Transverse colon (tissue), 4 donors: ENCODE measurements at regions not wholly inside any gene's neighbourhood (a gene's known extent, or its start where the extent isn't known, plus 50 kb on each side); places are given as distances from the start of the nearest gene placed in this dataset.

Experiments used
- DNase-seq: peaks from one replicate; pipeline ENCODE4 v3.0.0-alpha.2; 2019
- H3K27ac ChIP-seq, 4 donors: fragments of 200-600 bp; sonication (generic); 2 replicates each; pipeline ENCODE4 v1.5.1; 2016 to 2018; ENCODE audit warnings: inconsistent platforms in 4 of 4
- H3K27me3 ChIP-seq: fragments of 200-600 bp; sonication (generic); 2 replicates; pipeline ENCODE4 v1.5.1; 2017; ENCODE audit warnings: inconsistent platforms
- H3K36me3 ChIP-seq, 4 donors: fragments of 200-600 bp; sonication (generic); 2 replicates each; pipeline ENCODE4 v1.5.1; 2017 to 2019; ENCODE audit warnings: inconsistent platforms in 4 of 4
- H3K4me1 ChIP-seq, 4 donors: fragments of 200-600 bp; sonication (generic); 2 replicates each; pipeline ENCODE4 v1.5.1; 2017 to 2020; ENCODE audit warnings: inconsistent platforms in 4 of 4
- H3K4me3 ChIP-seq, 4 donors: fragments of 200-600 bp; sonication (generic); 1 replicate in 1 of 4; 2 replicates in 3 of 4; pipeline versions ENCODE4 v1.5.1 to v1.6.1; 2017 to 2019; ENCODE audit warnings: inconsistent platforms in 4 of 4
- H3K9me3 ChIP-seq, 2 donors: fragments of 200-600 bp; sonication (generic); 2 replicates each; pipeline ENCODE4 v1.5.1; 2017 to 2019; ENCODE audit warnings: inconsistent platforms in 2 of 2
- CTCF ChIP-seq, 5 experiments: fragments of 200-600 bp in 3 of 5; fragments of 450-650 bp in 2 of 5; sonication (generic) in 3 of 5; IDR thresholded peaks; 1 replicate in 2 of 5; 2 replicates in 3 of 5; pipeline ENCODE4 v1.5.1; 2016 to 2017; ENCODE audit warnings: antibody characterized with exemption in 5 of 5, inconsistent platforms in 3 of 5, mild to moderate bottlenecking in 2 of 5, moderate library complexity in 1 of 5
- EP300 ChIP-seq: sonication (generic); formaldehyde crosslinking; IDR thresholded peaks from one replicate; pipeline ENCODE4 v1.6.1; 2017; ENCODE audit warnings: antibody characterized with exemption, low read depth
- POLR2A ChIP-seq: fragments of 450-650 bp; IDR thresholded peaks from one replicate; pipeline ENCODE4 v1.6.1; 2016; ENCODE audit warnings: antibody characterized with exemption, mild to moderate bottlenecking, moderate library complexity
- POLR2AphosphoS5 ChIP-seq, 3 donors: sonication (generic); formaldehyde crosslinking; IDR thresholded peaks; one replicate each; pipeline ENCODE4 v1.6.1; 2016; ENCODE audit warnings: antibody characterized with exemption in 3 of 3
- WGBS, 2 donors: methylation state at CpG; one replicate each; pipeline ENCODE4 v1.1.5; 2018; ENCODE audit warnings: low coverage in 1 of 2; 5-methylcytosine and 5-hydroxymethylcytosine counted together
- in situ Hi-C, 4 donors: fragments of 200-750 bp; cut with MboI; loops; one replicate each; pipeline versions ENCODE4 v1.15.0 to v1.15.1; 2017; ENCODE audit warnings: low sequenced_read_pairs in 3 of 4, low pct_ligation_motif_present in 1 of 4, low pct_unique_long_range_greater_than_20kb in 1 of 4
- intact Hi-C: fragments of 100-400 bp; cut with DNase I; formaldehyde crosslinking; loops from one replicate; pipeline ENCODE4 v1.15.1; 2023; ENCODE audit warnings: low total_unique reads

DNA sequence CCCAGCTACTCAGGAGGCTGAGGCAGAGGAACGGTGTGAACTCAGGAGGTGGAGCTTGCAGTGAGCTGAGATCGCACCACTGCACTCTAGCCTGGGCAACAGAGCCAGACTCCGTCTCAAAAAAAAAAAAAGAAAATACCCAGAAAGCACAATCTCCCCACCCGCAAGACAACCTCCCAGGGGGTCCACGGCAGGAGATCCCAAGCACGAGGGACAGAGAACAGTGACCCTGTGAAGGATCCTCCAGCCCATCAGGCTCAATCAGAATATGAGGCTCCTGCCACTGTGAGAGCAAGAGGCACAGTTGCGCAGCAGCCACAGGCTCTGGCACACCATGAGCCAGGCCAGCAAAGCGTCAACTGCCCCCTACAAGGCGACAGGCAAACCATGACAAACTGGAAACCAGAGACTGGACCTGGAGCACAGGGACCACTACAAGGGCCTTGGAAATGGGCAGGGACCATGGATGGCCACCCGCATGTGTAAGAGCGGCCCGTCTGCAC lies 164.8 kb upstream of the GRK3 start:
- Histone ChIP-seq H3K36me3 (no peaks in the 10 kb centered on the region), H3K9me3 (no peaks in the 10 kb centered on the region), H3K27ac (no peak overlapping the region), H3K27me3 (no peaks in the 10 kb centered on the region), H3K4me1 (peaks cover 17 to 70% (median 45%) of the 10 kb centered on the region in 4 donors), H3K4me3 (no peak overlapping the region)
- in situ Hi-C loops (no loop called here), intact Hi-C loops (no loop called here)
- no peak for DNase-seq
- TF ChIP-seq CTCF (IDR thresholded peaks at IDR 0.05), result no peak
- TF ChIP-seq EP300, result no peak
- no peak for TF ChIP-seq POLR2AphosphoS5 (IDR thresholded peaks at IDR 0.05)
- no peak for TF ChIP-seq POLR2A
- WGBS, 2 donors, result 94 to 100% methylated on average over 3 to 12 of the region's 12 CpGs

- WGBS, 2 donors, result 64% methylated on average over 6 of the region's 6 CpGs; no CpG with 5 or more reads in 1 of the 2 donors
- in situ Hi-C loops, result no loop called here
- intact Hi-C loops, result no loop called here
- no peaks in the 10 kb centered on the region for H3K9me3 ChIP-seq
- TF ChIP-seq POLR2A, result no peak
- no peak for TF ChIP-seq EP300
- no peak for TF ChIP-seq POLR2AphosphoS5 (IDR thresholded peaks at IDR 0.05)
- TF ChIP-seq CTCF (IDR thresholded peaks at IDR 0.05), result no peak
- H3K4me1 ChIP-seq, result peaks cover 17 to 70% (median 52%) of the 10 kb centered on the region in 4 donors
- DNase-seq, result no peak
- H3K27ac ChIP-seq, result peak overlapping the region in 3 of 4 donors; percentile 1 to 93 (median 93)
- no peaks in the 10 kb centered on the region for H3K36me3 ChIP-seq
- no peak overlapping the region for H3K4me3 ChIP-seq
- H3K27me3 ChIP-seq, result no peaks in the 10 kb centered on the region
Observed at GRCh38 chr22:25402160-25402500, 162.3 kb upstream of the GRK3 start.

- H3K4me1 ChIP-seq, result peaks cover 17 to 64% (median 50%) of the 10 kb centered on the region in 4 donors
- no peaks in the 10 kb centered on the region for H3K36me3 ChIP-seq
- H3K9me3 ChIP-seq, result no peaks in the 10 kb centered on the region
- 49% methylated on average over 14 of the region's 14 CpGs; no CpG with 5 or more reads in 1 of the 2 donors for WGBS, 2 donors
- H3K27me3 ChIP-seq, result no peaks in the 10 kb centered on the region
- H3K27ac ChIP-seq, result peak overlapping the region; percentile 85 to 93 (median 91)
- in situ Hi-C loops, result no loop called here
- intact Hi-C loops, result no loop called here
- peak; percentile 35 for DNase-seq
- TF ChIP-seq POLR2A (no peak), POLR2AphosphoS5 (IDR thresholded peaks at IDR 0.05) (no peak), EP300 (no peak), CTCF (IDR thresholded peaks at IDR 0.05) (no peak)
- H3K4me3 ChIP-seq, result peak overlapping the region in 3 of 4 donors; percentile 1 to 98 (median 84)
Observed at GRCh38 chr22:25402501-25403283, 161.8 kb upstream of the GRK3 start.

DNA sequence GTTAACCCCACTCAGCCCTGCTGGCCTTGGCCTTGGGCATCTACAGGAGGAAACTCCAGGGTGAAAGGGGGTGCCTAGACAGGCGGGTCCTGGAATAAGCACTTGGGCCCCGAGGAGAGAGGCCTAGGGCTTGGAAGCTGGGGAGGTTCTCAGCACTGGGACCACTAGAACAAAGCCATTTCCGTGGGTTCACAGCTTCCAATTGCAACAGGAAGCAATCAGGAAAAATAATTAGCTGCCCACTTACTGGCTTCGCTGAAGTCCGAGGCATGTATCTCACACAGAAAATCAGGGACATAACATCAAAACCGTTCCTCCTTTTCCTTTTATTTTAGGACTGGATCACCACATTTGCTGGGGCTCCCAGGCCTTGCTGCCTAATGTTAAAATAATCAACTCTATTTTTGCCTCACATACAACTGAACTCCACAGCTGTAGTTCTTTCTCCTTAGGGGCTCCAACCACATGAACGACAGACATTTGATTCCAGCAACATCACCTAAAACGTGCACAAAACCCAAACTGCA lies 161.1 kb upstream of the GRK3 start:
- DNase-seq, result no peak
- 27% methylated on average over 8 of the region's 8 CpGs; no CpG with 5 or more reads in 1 of the 2 donors for WGBS, 2 donors
- H3K4me3 ChIP-seq, result peak overlapping the region in 3 of 4 donors; percentile 65 to 98 (median 84)
- intact Hi-C loops, result no loop called here
- no peaks in the 10 kb centered on the region for H3K27me3 ChIP-seq
- peak overlapping the region; percentile 85 to 93 (median 91) for H3K27ac ChIP-seq
- TF ChIP-seq POLR2A (no peak), POLR2AphosphoS5 (IDR thresholded peaks at IDR 0.05) (no peak), EP300 (no peak), CTCF (IDR thresholded peaks at IDR 0.05) (no peak)
- H3K4me1 ChIP-seq, result peaks cover 14 to 58% (median 44%) of the 10 kb centered on the region in 4 donors
- no peaks in the 10 kb centered on the region for H3K9me3 ChIP-seq
- H3K36me3 ChIP-seq, result no peaks in the 10 kb centered on the region
- in situ Hi-C loops, result no loop called here
